Transverse colon (tissue), 4 donors: ENCODE measurements at regions not wholly inside any gene's neighbourhood (a gene's known extent, or its start where the extent isn't known, plus 50 kb on each side); places are given as distances from the start of the nearest gene placed in this dataset.

Experiments
- POLR2A ChIP-seq: fragments of 450-650 bp; IDR thresholded peaks from one replicate; pipeline ENCODE4 v1.6.1; 2016; ENCODE audit warnings: antibody characterized with exemption, mild to moderate bottlenecking, moderate library complexity
- POLR2AphosphoS5 ChIP-seq, 3 donors: sonication (generic); formaldehyde crosslinking; IDR thresholded peaks; one replicate each; pipeline ENCODE4 v1.6.1; 2016; ENCODE audit warnings: antibody characterized with exemption in 3 of 3
- TF ChIP-seq, protein P1 (sequence below), 5 experiments: fragments of 200-600 bp in 3 of 5; fragments of 450-650 bp in 2 of 5; sonication (generic) in 3 of 5; IDR thresholded peaks; 1 replicate in 2 of 5; 2 replicates in 3 of 5; pipeline ENCODE4 v1.5.1; 2016 to 2017; ENCODE audit warnings: antibody characterized with exemption in 5 of 5, inconsistent platforms in 3 of 5, mild to moderate bottlenecking in 2 of 5, moderate library complexity in 1 of 5

DNA sequence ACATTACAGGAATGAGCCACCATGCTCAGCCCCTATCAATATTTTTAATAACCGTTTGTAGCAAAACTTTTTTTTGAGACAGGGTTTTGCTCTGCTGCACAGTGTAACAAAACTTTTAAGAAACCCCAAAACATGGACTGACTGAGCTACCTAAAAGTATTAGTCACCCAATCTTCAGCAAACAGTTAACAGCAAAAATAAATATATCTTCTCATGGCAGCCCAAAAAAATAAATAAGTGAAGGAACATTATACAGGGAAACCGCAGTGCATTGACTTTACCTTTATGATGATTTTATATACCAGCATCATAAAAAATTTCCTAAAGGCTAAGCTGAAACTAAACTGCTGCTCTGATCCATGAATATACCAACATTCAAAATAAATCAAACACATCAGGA, 424.6 kb downstream of the METTL4 start:
- no peak for TF ChIP-seq POLR2A
- TF ChIP-seq, protein P1, sequence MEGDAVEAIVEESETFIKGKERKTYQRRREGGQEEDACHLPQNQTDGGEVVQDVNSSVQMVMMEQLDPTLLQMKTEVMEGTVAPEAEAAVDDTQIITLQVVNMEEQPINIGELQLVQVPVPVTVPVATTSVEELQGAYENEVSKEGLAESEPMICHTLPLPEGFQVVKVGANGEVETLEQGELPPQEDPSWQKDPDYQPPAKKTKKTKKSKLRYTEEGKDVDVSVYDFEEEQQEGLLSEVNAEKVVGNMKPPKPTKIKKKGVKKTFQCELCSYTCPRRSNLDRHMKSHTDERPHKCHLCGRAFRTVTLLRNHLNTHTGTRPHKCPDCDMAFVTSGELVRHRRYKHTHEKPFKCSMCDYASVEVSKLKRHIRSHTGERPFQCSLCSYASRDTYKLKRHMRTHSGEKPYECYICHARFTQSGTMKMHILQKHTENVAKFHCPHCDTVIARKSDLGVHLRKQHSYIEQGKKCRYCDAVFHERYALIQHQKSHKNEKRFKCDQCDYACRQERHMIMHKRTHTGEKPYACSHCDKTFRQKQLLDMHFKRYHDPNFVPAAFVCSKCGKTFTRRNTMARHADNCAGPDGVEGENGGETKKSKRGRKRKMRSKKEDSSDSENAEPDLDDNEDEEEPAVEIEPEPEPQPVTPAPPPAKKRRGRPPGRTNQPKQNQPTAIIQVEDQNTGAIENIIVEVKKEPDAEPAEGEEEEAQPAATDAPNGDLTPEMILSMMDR (IDR thresholded peaks at IDR 0.05) = no peak
- no peak for TF ChIP-seq POLR2AphosphoS5 (IDR thresholded peaks at IDR 0.05)
